GM12873 (cell line): ENCODE measurements at regions not wholly inside any gene's neighbourhood (a gene's known extent, or its start where the extent isn't known, plus 50 kb on each side); places are given as distances from the start of the nearest gene placed in this dataset.

ENCODE experiments used
- CTCF ChIP-seq: IDR thresholded peaks from 2 replicates; pipeline ENCODE4 v1.5.1; 2012; ENCODE audit warnings: low read depth, mild to moderate bottlenecking, moderate library complexity, low read length, control low read depth; ENCODE audit not compliant: insufficient read depth; ENCODE audit errors: missing control alignments

GRCh38 chr7:17619196-17619818, 320.9 kb downstream of the AHR start:
- no peak for TF ChIP-seq CTCF

- TF ChIP-seq CTCF = no peak
Observed at GRCh38 chr7:17620566-17620965, 319.7 kb downstream of the SNX13 start.

GRCh38 chr7:17622451-17622850, 317.8 kb downstream of the SNX13 start:
- TF ChIP-seq CTCF = no peak

- no peak for TF ChIP-seq CTCF
Observed at GRCh38 chr7:17623546-17624185, 316.6 kb downstream of the SNX13 start.

GRCh38 chr7:17624379-17624778, 315.9 kb downstream of the SNX13 start:
- no peak for TF ChIP-seq CTCF

- TF ChIP-seq CTCF = no peak
Observed at GRCh38 chr7:17625043-17625442, 315.3 kb downstream of the SNX13 start.

- TF ChIP-seq CTCF = no peak
Observed at GRCh38 chr7:17626235-17626634, 314.1 kb downstream of the SNX13 start.
